ENCODE measurements at regions not wholly inside any gene's neighbourhood (a gene's known extent, or its start where the extent isn't known, plus 50 kb on each side); places are given as distances from the start of the nearest gene placed in this dataset.

- Histone ChIP-seq H4K20me1 (ENCODE audit: insufficient read depth) (no peaks in the 10 kb centered on the region), H3K4me2 (no peak overlapping the region), H3K4me3 (IDR thresholded peaks at IDR 0.05; ENCODE audit: insufficient read depth, low read depth, low read length) (no peak overlapping the region), H3K79me2 (ENCODE audit: insufficient read depth, low read depth) (no peaks in the 10 kb centered on the region), H3K27me3 (ENCODE audit: insufficient read depth, low read depth) (no peaks in the 10 kb centered on the region), H2AFZ (ENCODE audit: low read depth) (no peak overlapping the region), H3K27ac (no peak overlapping the region), H3K36me3 (ENCODE audit: insufficient read depth) (no peaks in the 10 kb centered on the region), H3K4me1 (ENCODE audit: low read depth, poor library complexity, severe bottlenecking) (no peaks in the 10 kb centered on the region), H3K9ac (no peak overlapping the region)
- TF ChIP-seq CTCF (conservative IDR thresholded peaks at IDR 0.05; ENCODE audit: low read depth, low read length), result no peak
These were observed 343.4 kb upstream of the CDH6 start for GRCh38 chr5:30849931-30850710.

- no peak overlapping the region for H3K4me2 ChIP-seq
- H3K27ac ChIP-seq, result no peak overlapping the region
- no peaks in the 10 kb centered on the region for H3K79me2 ChIP-seq (ENCODE audit: insufficient read depth, low read depth)
- H3K4me3 ChIP-seq (IDR thresholded peaks at IDR 0.05; ENCODE audit: insufficient read depth, low read depth, low read length), result no peak overlapping the region
- no peaks in the 10 kb centered on the region for H3K27me3 ChIP-seq (ENCODE audit: insufficient read depth, low read depth)
- H4K20me1 ChIP-seq (ENCODE audit: insufficient read depth), result no peaks in the 10 kb centered on the region
- no peak for TF ChIP-seq CTCF (conservative IDR thresholded peaks at IDR 0.05; ENCODE audit: low read depth, low read length)
- no peaks in the 10 kb centered on the region for H3K4me1 ChIP-seq (ENCODE audit: low read depth, poor library complexity, severe bottlenecking)
- no peaks in the 10 kb centered on the region for H3K36me3 ChIP-seq (ENCODE audit: insufficient read depth)
- no peak overlapping the region for H2AFZ ChIP-seq (ENCODE audit: low read depth)
- no peak overlapping the region for H3K9ac ChIP-seq
These were observed 347.3 kb upstream of the CDH6 start for GRCh38 chr5:30846171-30846570.

GRCh38 chr5:30845194-30845593, 348.3 kb upstream of the CDH6 start:
- no peaks in the 10 kb centered on the region for H3K36me3 ChIP-seq (ENCODE audit: insufficient read depth)
- H3K9ac ChIP-seq, result no peak overlapping the region
- no peak overlapping the region for H3K4me3 ChIP-seq (IDR thresholded peaks at IDR 0.05; ENCODE audit: insufficient read depth, low read depth, low read length)
- H4K20me1 ChIP-seq (ENCODE audit: insufficient read depth), result no peaks in the 10 kb centered on the region
- no peak overlapping the region for H3K4me2 ChIP-seq
- no peaks in the 10 kb centered on the region for H3K79me2 ChIP-seq (ENCODE audit: insufficient read depth, low read depth)
- no peaks in the 10 kb centered on the region for H3K27me3 ChIP-seq (ENCODE audit: insufficient read depth, low read depth)
- H3K27ac ChIP-seq, result no peak overlapping the region
- no peak overlapping the region for H2AFZ ChIP-seq (ENCODE audit: low read depth)
- H3K4me1 ChIP-seq (ENCODE audit: low read depth, poor library complexity, severe bottlenecking), result no peaks in the 10 kb centered on the region
- TF ChIP-seq CTCF (conservative IDR thresholded peaks at IDR 0.05; ENCODE audit: low read depth, low read length), result no peak

- no peaks in the 10 kb centered on the region for H3K27me3 ChIP-seq (ENCODE audit: insufficient read depth, low read depth)
- H3K4me3 ChIP-seq (IDR thresholded peaks at IDR 0.05; ENCODE audit: insufficient read depth, low read depth, low read length), result no peak overlapping the region
- H3K4me1 ChIP-seq (ENCODE audit: low read depth, poor library complexity, severe bottlenecking), result no peaks in the 10 kb centered on the region
- H3K36me3 ChIP-seq (ENCODE audit: insufficient read depth), result no peaks in the 10 kb centered on the region
- no peak overlapping the region for H3K27ac ChIP-seq
- no peak overlapping the region for H3K4me2 ChIP-seq
- no peak for TF ChIP-seq CTCF (conservative IDR thresholded peaks at IDR 0.05; ENCODE audit: low read depth, low read length)
- no peaks in the 10 kb centered on the region for H3K79me2 ChIP-seq (ENCODE audit: insufficient read depth, low read depth)
- no peak overlapping the region for H2AFZ ChIP-seq (ENCODE audit: low read depth)
- H3K9ac ChIP-seq, result no peak overlapping the region
- no peaks in the 10 kb centered on the region for H4K20me1 ChIP-seq (ENCODE audit: insufficient read depth)
These were observed 349.9 kb upstream of the CDH6 start for GRCh38 chr5:30843541-30843940.
